ENCODE measurements at regions not wholly inside any gene's neighbourhood (a gene's known extent, or its start where the extent isn't known, plus 50 kb on each side); places are given as distances from the start of the nearest gene placed in this dataset.

DNA sequence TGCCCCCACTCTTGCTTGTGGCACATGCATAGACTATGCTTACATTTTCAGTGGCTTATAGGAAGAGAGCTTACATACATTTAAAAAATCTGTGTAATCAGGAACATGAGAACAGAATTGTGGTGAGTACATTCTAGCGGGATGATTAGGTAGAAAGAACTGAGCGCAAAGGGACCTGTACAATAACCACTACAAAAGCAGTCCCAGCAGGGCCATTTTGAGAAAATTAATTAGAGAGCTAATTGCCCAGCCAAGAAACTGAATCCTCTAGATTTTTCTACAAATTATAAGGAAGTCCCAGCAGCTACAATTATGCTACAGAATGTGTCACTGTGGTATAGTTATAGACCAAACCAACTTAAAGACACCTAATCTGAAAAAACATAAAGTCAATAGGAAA lies 105.6 kb upstream of the TNFAIP3 start:
- DNase-seq, result no peak
- no peaks in the 10 kb centered on the region for H3K27me3 ChIP-seq (ENCODE audit: control insufficient read depth, insufficient read depth, low read length)
- H3K36me3 ChIP-seq (replicated peaks; ENCODE audit: control insufficient read depth, insufficient read depth, low read length), result no peaks in the 10 kb centered on the region
- H3K4me3 ChIP-seq (ENCODE audit: insufficient read depth, low read depth, low read length), result no peak overlapping the region

DNA sequence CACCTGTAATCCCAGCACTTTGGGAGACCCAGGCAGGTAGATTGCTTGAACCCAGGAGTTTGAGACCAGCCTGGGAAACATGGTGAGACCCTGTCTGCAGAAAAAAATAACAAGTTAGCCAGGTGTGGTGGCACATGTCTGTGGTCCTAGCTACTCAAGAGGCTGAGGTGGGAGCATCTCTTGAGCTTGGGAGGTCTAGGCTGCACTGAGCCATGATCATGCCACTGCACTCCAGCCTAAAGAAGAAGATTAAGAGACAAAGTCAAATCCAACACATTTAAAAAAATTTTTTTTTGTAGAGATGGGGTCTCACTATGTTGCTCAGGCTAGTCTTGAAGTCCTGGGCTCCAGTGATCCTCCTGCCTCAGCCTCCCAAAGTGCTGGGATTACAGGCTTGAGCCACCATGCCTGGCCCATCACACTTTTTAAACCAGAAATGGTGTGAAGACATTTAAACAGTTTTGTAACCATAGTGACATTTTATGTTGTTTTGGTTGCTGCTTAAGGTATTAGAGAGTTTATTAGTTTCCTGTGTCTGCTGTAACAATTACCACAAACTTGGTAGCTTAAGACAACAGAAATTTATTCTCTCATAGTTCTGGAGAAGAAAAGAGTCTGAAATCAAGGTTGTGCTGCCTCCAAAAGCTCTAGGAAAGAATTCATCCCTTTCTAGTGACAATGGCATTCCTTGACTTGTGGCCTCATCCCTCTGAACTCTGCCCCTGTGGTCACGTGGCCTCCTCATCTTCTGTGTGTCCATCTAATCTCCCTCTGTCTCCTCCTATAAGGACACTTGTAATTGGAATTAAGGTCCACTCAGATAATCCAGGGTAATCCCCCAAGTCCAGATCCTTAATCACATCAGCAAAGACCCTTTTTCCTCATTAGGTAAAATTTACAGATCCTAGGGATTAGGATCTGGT lies 104.6 kb upstream of the TNFAIP3 start:
- H3K36me3 ChIP-seq (replicated peaks; ENCODE audit: control insufficient read depth, insufficient read depth, low read length), result no peaks in the 10 kb centered on the region
- DNase-seq, result no peak
- no peak overlapping the region for H3K4me3 ChIP-seq (ENCODE audit: insufficient read depth, low read depth, low read length)
- no peaks in the 10 kb centered on the region for H3K27me3 ChIP-seq (ENCODE audit: control insufficient read depth, insufficient read depth, low read length)

DNA sequence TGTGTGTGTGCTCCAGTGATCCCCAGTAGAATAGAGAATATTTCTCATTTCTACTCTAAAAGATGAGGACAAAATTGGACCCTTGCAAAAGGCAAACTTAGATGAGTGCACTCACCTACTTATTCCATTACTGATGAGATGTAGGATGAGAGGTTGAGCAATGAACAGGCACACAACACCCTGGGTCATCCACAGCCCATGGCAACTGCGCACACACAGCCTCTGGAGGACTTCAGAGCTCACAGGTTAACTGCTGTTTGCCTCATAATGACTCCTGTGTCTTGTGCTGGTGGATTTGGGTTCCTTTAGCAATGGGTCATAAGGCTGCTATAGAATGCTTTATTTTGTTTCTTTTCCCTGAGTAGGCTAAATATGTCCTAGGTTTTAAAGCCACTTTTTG lies 103.6 kb upstream of the TNFAIP3 start:
- H3K27me3 ChIP-seq (ENCODE audit: control insufficient read depth, insufficient read depth, low read length), result no peaks in the 10 kb centered on the region
- no peak overlapping the region for H3K4me3 ChIP-seq (ENCODE audit: insufficient read depth, low read depth, low read length)
- no peak for DNase-seq
- H3K36me3 ChIP-seq (replicated peaks; ENCODE audit: control insufficient read depth, insufficient read depth, low read length), result no peaks in the 10 kb centered on the region

- Histone ChIP-seq H3K4me3 (ENCODE audit: insufficient read depth, low read depth, low read length) (no peak overlapping the region), H3K27me3 (ENCODE audit: control insufficient read depth, insufficient read depth, low read length) (no peaks in the 10 kb centered on the region), H3K36me3 (replicated peaks; ENCODE audit: control insufficient read depth, insufficient read depth, low read length) (no peaks in the 10 kb centered on the region)
- DNase-seq, result no peak
These were observed 103.2 kb upstream of the TNFAIP3 start for GRCh38 chr6:137763886-137764285.

DNA sequence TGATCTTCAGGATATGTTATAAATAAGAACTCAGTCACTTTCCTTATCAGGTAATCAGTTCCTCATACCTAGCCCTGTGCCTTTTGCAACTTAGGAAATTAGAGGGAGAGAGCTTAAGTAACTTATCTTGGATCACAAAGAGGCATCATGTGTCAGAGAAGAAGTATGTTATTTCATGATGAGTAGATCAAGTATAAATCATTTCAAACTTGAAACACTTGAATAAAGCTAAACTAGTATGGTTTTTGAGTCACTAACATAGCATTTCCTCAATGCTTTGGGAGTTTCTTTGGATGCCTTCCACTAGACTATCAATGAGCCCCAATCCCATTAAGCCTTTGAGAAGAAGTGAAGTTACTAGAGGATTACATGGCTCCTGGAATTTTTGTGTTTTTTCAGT lies 102.6 kb upstream of the TNFAIP3 start:
- DNase-seq, result no peak
- Histone ChIP-seq H3K27me3 (ENCODE audit: control insufficient read depth, insufficient read depth, low read length) (no peaks in the 10 kb centered on the region), H3K4me3 (ENCODE audit: insufficient read depth, low read depth, low read length) (no peak overlapping the region), H3K36me3 (replicated peaks; ENCODE audit: control insufficient read depth, insufficient read depth, low read length) (no peaks in the 10 kb centered on the region)

DNA sequence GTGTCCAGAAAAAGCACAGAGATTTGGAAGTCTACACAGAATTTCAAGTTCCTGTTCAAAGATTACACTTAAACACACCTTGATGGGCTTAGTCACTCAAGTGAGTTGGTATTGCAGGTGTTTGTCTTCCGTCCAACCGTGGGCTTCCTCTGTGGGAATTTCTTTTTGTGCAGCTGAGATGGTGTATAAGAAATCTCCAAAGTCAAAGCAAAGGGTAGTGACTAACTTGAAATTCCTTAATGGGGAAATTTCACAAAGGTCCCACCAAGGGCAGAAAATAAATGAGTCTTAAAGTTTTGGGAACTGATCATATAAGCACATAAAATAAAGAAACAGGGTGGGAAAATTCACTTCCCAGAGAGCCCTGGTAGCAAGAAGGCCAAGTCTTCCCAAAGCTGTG lies 102.0 kb upstream of the TNFAIP3 start:
- H3K36me3 ChIP-seq (replicated peaks; ENCODE audit: control insufficient read depth, insufficient read depth, low read length), result no peaks in the 10 kb centered on the region
- no peak overlapping the region for H3K4me3 ChIP-seq (ENCODE audit: insufficient read depth, low read depth, low read length)
- no peak for DNase-seq
- H3K27me3 ChIP-seq (ENCODE audit: control insufficient read depth, insufficient read depth, low read length), result no peaks in the 10 kb centered on the region

DNA sequence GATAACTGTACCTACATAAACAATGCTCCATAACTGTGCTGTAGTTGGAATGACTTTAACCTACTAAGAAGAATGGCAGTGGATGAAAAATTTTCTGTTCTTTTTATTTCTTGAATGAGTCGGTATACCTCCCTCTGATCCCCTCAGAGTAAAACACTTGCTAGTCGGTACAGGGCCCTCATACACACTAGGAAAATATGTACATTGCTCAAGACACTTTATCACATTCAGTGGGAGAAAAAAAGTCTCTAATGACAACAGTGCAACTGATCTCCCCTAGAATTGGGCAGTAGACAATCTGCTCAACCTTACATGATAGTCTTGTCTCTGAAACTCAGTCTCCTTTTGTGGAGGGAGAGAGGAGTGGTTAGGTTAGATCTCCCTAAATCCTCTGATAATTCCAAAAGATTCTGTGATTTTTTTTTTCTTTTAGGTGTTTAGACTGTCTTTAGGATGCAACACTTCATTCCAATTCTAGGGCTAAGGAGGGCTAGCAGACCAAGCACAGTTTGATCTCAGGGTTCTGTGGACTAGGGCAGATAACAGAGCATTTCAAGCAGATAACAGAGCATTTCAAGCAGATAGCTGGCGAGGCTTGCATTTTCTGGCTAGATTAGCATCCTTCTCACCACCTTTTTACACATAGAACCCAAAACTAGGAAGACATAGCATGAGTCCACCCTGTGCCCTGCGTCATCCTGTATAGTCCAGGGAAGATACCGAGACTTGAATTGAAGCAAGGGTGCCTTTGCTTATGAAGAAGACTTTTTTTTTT lies 100.3 kb upstream of the TNFAIP3 start:
- Histone ChIP-seq H3K4me3 (ENCODE audit: insufficient read depth, low read depth, low read length) (no peak overlapping the region), H3K36me3 (replicated peaks; ENCODE audit: control insufficient read depth, insufficient read depth, low read length) (no peaks in the 10 kb centered on the region), H3K27me3 (ENCODE audit: control insufficient read depth, insufficient read depth, low read length) (no peaks in the 10 kb centered on the region)
- DNase-seq, result no peak

GRCh38 chr6:137767465-137767864 lies 99.6 kb upstream of the TNFAIP3 start:
- Histone ChIP-seq H3K27me3 (ENCODE audit: control insufficient read depth, insufficient read depth, low read length) (no peaks in the 10 kb centered on the region), H3K4me3 (ENCODE audit: insufficient read depth, low read depth, low read length) (no peak overlapping the region), H3K36me3 (replicated peaks; ENCODE audit: control insufficient read depth, insufficient read depth, low read length) (no peaks in the 10 kb centered on the region)
- no peak for DNase-seq

DNA sequence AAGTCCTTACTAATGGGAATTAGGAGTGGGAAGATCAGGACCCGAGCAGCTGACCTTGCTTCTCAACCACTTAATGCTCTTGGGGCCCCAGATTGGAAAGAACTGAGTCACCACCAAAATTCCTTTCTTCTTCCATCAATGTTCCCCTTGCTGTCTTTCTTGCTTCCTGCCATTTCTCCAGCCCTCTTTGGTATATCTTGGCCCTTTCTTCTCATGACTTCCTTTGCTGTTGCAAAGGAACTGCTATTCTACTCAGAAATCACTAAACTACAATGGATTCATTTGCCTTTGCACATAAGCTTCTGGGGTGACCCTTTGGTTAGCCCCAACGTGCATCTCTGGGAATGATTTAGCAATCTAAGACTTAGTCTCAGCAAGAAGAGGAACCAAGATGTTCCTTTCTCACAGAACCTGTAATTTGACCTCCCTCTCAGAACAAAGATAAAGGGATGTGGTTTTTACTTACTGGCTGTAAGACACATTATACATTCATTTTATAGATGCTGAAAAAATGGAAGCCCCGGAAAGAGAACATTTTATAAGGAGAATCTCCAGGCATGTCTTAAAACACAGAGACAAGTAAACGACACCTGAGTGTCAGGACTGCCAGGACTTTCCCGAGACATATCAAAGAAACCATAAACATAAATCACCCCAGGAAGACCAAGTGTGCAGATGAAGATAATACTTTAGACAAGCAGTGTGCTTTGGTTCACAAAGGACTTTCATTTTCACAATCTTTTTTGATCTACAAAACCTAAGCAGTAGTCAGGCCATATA lies 99.0 kb upstream of the TNFAIP3 start:
- Histone ChIP-seq H3K4me3 (ENCODE audit: insufficient read depth, low read depth, low read length) (no peak overlapping the region), H3K36me3 (replicated peaks; ENCODE audit: control insufficient read depth, insufficient read depth, low read length) (no peaks in the 10 kb centered on the region), H3K27me3 (ENCODE audit: control insufficient read depth, insufficient read depth, low read length) (no peaks in the 10 kb centered on the region)
- no peak for DNase-seq

DNA sequence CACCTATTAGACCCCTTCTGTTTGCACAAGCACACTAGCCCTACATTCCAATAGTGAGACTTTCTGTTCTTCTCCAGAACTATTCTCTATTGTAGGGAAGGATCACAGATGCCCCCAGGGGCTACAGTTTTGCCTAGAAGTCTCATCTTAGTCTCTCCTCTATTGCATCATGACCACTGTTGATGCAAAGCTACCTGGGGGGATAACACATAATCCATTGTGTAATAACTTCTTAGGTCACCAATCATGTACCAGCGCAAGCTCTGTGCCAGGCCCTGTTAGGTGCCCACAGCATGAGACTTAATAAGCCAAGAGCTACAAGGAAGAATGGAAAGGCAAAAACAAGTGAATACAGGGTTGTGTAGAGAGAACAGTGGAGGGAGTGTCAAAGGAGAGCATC lies 98.1 kb upstream of the TNFAIP3 start:
- DNase-seq, result no peak
- no peaks in the 10 kb centered on the region for H3K36me3 ChIP-seq (replicated peaks; ENCODE audit: control insufficient read depth, insufficient read depth, low read length)
- H3K27me3 ChIP-seq (ENCODE audit: control insufficient read depth, insufficient read depth, low read length), result no peaks in the 10 kb centered on the region
- no peak overlapping the region for H3K4me3 ChIP-seq (ENCODE audit: insufficient read depth, low read depth, low read length)

DNA sequence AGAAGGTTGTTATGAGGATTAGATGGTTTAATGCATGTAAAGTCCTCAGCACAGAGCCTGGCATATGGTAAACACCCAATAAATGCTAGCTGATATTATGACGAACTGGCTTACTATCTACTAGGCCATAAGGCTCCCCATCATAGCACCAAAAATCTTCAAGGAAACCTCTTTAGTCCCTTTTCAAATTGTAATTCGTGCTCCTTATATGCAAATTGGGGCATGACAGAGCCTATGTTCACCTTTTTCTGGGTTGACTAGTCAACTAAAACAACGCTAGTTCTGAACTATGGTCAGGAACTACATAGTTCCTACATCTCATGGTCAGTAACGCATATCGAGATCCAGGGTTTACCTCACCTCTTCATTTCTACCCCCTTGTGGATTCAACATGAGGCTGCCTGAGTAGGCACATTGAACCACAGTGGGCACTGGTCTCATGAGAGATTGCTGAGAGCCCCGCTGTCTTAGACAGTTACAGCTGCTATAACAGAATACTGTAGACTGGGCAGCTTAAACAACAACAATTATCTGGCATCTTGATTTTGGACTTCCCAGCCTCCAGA lies 97.2 kb upstream of the TNFAIP3 start:
- H3K4me3 ChIP-seq (ENCODE audit: insufficient read depth, low read depth, low read length), result no peak overlapping the region
- DNase-seq, result no peak
- no peaks in the 10 kb centered on the region for H3K27me3 ChIP-seq (ENCODE audit: control insufficient read depth, insufficient read depth, low read length)

DNA sequence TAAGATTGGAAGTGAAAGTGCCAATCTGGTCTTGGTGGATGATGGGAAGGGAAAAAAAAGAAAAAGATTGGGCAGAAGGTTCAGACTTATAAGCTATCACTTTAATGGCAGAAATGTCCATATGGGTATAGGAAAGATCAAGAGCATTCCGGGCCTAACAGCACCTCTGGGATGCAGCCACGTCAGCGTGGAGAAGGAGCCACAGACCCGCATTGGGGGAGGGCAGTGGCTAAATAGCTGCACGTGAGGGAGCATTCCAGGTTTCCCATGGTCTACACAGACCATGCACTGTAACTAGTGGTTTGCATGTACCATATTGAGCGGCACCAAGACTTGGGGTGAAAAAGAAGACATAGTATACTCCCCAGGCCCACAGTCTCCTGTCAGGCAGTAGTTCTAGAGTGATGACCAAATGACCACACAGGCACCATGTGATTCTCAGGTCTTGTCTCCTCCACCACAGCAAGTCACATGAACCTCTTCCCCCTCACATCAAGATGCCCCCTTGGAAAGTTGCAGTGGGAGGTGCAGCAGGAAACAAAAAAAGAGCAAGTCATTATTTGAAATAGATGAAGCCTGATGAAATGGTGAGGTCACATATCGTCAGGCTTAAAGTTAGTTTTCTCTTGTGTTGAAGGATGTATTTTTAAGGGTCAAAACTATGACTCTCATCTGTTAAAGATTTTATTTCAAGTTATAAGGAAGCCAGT lies 94.4 kb upstream of the TNFAIP3 start:
- Histone ChIP-seq H3K27me3 (ENCODE audit: control insufficient read depth, insufficient read depth, low read length) (no peaks in the 10 kb centered on the region), H3K36me3 (replicated peaks; ENCODE audit: control insufficient read depth, insufficient read depth, low read length) (no peaks in the 10 kb centered on the region), H3K4me3 (ENCODE audit: insufficient read depth, low read depth, low read length) (no peak overlapping the region)
- DNase-seq, result no peak

More for the DNA sequence above, 97.2 kb upstream of the TNFAIP3 start:
- no peaks in the 10 kb centered on the region for H3K36me3 ChIP-seq (replicated peaks; ENCODE audit: control insufficient read depth, insufficient read depth, low read length)

DNA sequence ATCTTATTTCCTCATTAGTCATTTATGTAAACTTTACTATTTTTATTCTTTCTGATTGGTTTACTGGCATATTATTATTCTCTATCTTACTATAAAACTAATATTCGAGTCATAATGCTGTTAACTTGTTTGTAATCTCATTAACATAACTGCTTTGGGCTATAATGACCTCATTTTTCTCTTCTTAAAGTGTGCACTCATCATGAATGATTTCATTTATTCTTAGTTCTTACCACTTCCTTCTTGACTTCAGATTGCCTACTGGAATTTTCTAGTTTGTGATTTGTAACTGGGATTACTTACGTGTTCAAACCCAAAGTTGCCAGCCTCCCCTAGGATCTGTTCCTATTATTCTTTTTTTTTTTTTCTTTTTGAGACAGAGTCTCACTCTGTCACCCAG lies 91.8 kb upstream of the TNFAIP3 start:
- no peak for DNase-seq
- Histone ChIP-seq H3K27me3 (ENCODE audit: control insufficient read depth, insufficient read depth, low read length) (no peaks in the 10 kb centered on the region), H3K4me3 (ENCODE audit: insufficient read depth, low read depth, low read length) (no peak overlapping the region), H3K36me3 (replicated peaks; ENCODE audit: control insufficient read depth, insufficient read depth, low read length) (no peaks in the 10 kb centered on the region)

DNA sequence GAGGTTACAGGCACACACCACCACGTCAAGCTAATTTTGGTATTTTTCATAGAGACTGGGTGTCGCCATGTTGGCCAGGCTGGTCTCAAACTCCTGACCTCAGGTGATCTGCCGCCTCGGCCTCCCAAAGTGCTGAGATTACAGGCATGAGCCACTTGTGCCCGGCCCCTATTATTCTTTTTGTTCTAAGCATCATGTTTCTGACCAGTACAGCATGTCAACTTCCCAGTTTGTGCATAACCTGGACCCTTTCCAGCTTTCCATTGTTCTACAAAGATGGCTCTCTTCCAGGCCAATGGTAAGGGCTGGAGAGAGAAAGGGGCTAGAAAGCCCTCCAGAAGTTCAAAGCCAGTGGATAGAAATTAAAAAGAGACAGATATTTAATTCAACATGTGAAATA lies 91.3 kb upstream of the TNFAIP3 start:
- H3K36me3 ChIP-seq (replicated peaks; ENCODE audit: control insufficient read depth, insufficient read depth, low read length), result no peaks in the 10 kb centered on the region

More for the DNA sequence above, 91.3 kb upstream of the TNFAIP3 start:
- no peak for DNase-seq
- Histone ChIP-seq H3K4me3 (ENCODE audit: insufficient read depth, low read depth, low read length) (no peak overlapping the region), H3K27me3 (ENCODE audit: control insufficient read depth, insufficient read depth, low read length) (no peaks in the 10 kb centered on the region)
